Effector memory CD8-positive, alpha-beta T cell (primary cell): ENCODE measurements at regions not wholly inside any gene's neighbourhood (a gene's known extent, or its start where the extent isn't known, plus 50 kb on each side); places are given as distances from the start of the nearest gene placed in this dataset.
"Not testable (repeated sequence)": the region's sequence is repeated elsewhere in the genome, so short reads cannot be mapped to it uniquely, and the experiment has no call there.

Experiments
- ATAC-seq: fragments of 150-1000 bp; cut with Tn5 transposase; replicated peaks from 2 replicates; pipeline ENCODE4 v1.10.0; 2021; ENCODE audit warnings: mild to moderate bottlenecking, moderate library complexity
- DNase-seq, 3 experiments: peaks; one replicate each; pipeline ENCODE4 v3.0.0; 2021
- H3K27ac Mint-ChIP-seq, 2 donors: one replicate each; pipeline ENCODE4 v1.8.0; 2022; ENCODE audit warnings: mild to moderate bottlenecking in 2 of 2, mixed read lengths in 2 of 2, moderate library complexity in 2 of 2
- H3K27me3 Mint-ChIP-seq, 2 donors: one replicate each; pipeline ENCODE4 v1.8.0; 2022; ENCODE audit warnings: mixed read lengths in 2 of 2
- H3K36me3 Mint-ChIP-seq: one replicate; pipeline ENCODE4 v1.8.0; 2022; ENCODE audit warnings: mild to moderate bottlenecking, moderate library complexity, mixed read lengths; ENCODE audit not compliant: insufficient read depth
- H3K4me1 Mint-ChIP-seq, 2 donors: one replicate each; pipeline ENCODE4 v1.8.0; 2022; ENCODE audit warnings: low read depth in 2 of 2, mixed read lengths in 2 of 2
- H3K4me3 Mint-ChIP-seq, 2 donors: one replicate each; pipeline ENCODE4 v1.8.0; 2022; ENCODE audit warnings: mild to moderate bottlenecking in 2 of 2, mixed read lengths in 2 of 2, moderate library complexity in 2 of 2
- H3K9me3 Mint-ChIP-seq, 2 donors: one replicate each; pipeline ENCODE4 v1.8.0; 2022; ENCODE audit warnings: mixed read lengths in 2 of 2

GRCh38 chr5:40198736-40199135 is 481.0 kb upstream of the PTGER4 start:
- DNase-seq = no peak
- no peak overlapping the region for H3K4me3 Mint-ChIP-seq

GRCh38 chr5:40195574-40195973 is 484.1 kb upstream of the PTGER4 start:
- H3K27me3 Mint-ChIP-seq, DNase-seq, H3K4me3 Mint-ChIP-seq, ATAC-seq, H3K27ac Mint-ChIP-seq, H3K4me1 Mint-ChIP-seq, H3K36me3 Mint-ChIP-seq, H3K9me3 Mint-ChIP-seq: not testable (repeated sequence)

More at GRCh38 chr5:40198736-40199135, 481.0 kb upstream of the PTGER4 start:
- Mint-ChIP-seq H3K27me3 (no peaks in the 10 kb centered on the region), H3K36me3 (no peaks in the 10 kb centered on the region), H3K9me3 (no peaks in the 10 kb centered on the region), H3K27ac (no peak overlapping the region), H3K4me1 (peaks cover 0 to 1% of the 10 kb centered on the region in 2 donors)
- no peak for ATAC-seq

- ATAC-seq (no peak), DNase-seq (no peak)
- H3K4me1 Mint-ChIP-seq = peaks cover 0 to under 1% of the 10 kb centered on the region in 2 donors
- no peak overlapping the region for H3K4me3 Mint-ChIP-seq
- no peaks in the 10 kb centered on the region for H3K9me3 Mint-ChIP-seq
- no peaks in the 10 kb centered on the region for H3K36me3 Mint-ChIP-seq
- no peak overlapping the region for H3K27ac Mint-ChIP-seq
- H3K27me3 Mint-ChIP-seq = no peaks in the 10 kb centered on the region
Observed at GRCh38 chr5:40191150-40191549, 488.6 kb upstream of the PTGER4 start.

GRCh38 chr5:40172721-40173120 is 507.0 kb upstream of the PTGER4 start:
- no peak overlapping the region for H3K27ac Mint-ChIP-seq
- peaks cover 0 to 7% of the 10 kb centered on the region in 2 donors for H3K9me3 Mint-ChIP-seq
- no peak for ATAC-seq
- DNase-seq = no peak
- no peaks in the 10 kb centered on the region for H3K36me3 Mint-ChIP-seq
- no peaks in the 10 kb centered on the region for H3K27me3 Mint-ChIP-seq
- H3K4me3 Mint-ChIP-seq = no peak overlapping the region
- H3K4me1 Mint-ChIP-seq = no peaks in the 10 kb centered on the region

GRCh38 chr5:40171971-40172370 is 507.7 kb upstream of the PTGER4 start:
- Mint-ChIP-seq H3K4me3 (no peak overlapping the region), H3K27me3 (no peaks in the 10 kb centered on the region), H3K36me3 (no peaks in the 10 kb centered on the region), H3K27ac (no peak overlapping the region), H3K4me1 (no peaks in the 10 kb centered on the region), H3K9me3 (peaks cover 0 to 7% of the 10 kb centered on the region in 2 donors)
- DNase-seq = no peak
- no peak for ATAC-seq

GRCh38 chr5:40167283-40167682 is 512.4 kb upstream of the PTGER4 start:
- no peaks in the 10 kb centered on the region for H3K27me3 Mint-ChIP-seq
- peaks cover 0 to 7% of the 10 kb centered on the region in 2 donors for H3K9me3 Mint-ChIP-seq
- H3K36me3 Mint-ChIP-seq = no peaks in the 10 kb centered on the region
- ATAC-seq = no peak
- H3K4me1 Mint-ChIP-seq = no peaks in the 10 kb centered on the region
- H3K27ac Mint-ChIP-seq = no peak overlapping the region
- no peak for DNase-seq
- H3K4me3 Mint-ChIP-seq = no peak overlapping the region

GRCh38 chr5:40166802-40167201 is 512.9 kb upstream of the PTGER4 start:
- H3K4me3 Mint-ChIP-seq = no peak overlapping the region
- peaks cover 0 to under 1% of the 10 kb centered on the region in 2 donors for H3K27me3 Mint-ChIP-seq
- peaks cover 0 to 7% of the 10 kb centered on the region in 2 donors for H3K9me3 Mint-ChIP-seq
- H3K27ac Mint-ChIP-seq = no peak overlapping the region
- no peaks in the 10 kb centered on the region for H3K4me1 Mint-ChIP-seq
- H3K36me3 Mint-ChIP-seq = no peaks in the 10 kb centered on the region
- ATAC-seq (no peak), DNase-seq (no peak)

GRCh38 chr5:40165789-40166728 is 513.7 kb upstream of the PTGER4 start:
- DNase-seq (peak in 2 of 3 experiments; percentile 3 to 6), ATAC-seq (no peak)
- Mint-ChIP-seq H3K27ac (peak overlapping the region in 1 of 2 donors; percentile 26), H3K9me3 (peaks cover 0 to 7% of the 10 kb centered on the region in 2 donors), H3K4me3 (no peak overlapping the region), H3K4me1 (no peaks in the 10 kb centered on the region), H3K27me3 (peaks cover 0 to 7% of the 10 kb centered on the region in 2 donors), H3K36me3 (no peaks in the 10 kb centered on the region)

- Mint-ChIP-seq H3K9me3 (peaks cover 0 to 7% of the 10 kb centered on the region in 2 donors), H3K27ac (no peak overlapping the region), H3K36me3 (no peaks in the 10 kb centered on the region), H3K27me3 (peaks cover 0 to 7% of the 10 kb centered on the region in 2 donors), H3K4me1 (no peaks in the 10 kb centered on the region), H3K4me3 (no peak overlapping the region)
- DNase-seq = no peak
- ATAC-seq = no peak
Observed at GRCh38 chr5:40165106-40165788, 514.5 kb upstream of the PTGER4 start.

- H3K4me3 Mint-ChIP-seq = no peak overlapping the region
- DNase-seq = no peak
- no peak overlapping the region for H3K27ac Mint-ChIP-seq
- no peaks in the 10 kb centered on the region for H3K36me3 Mint-ChIP-seq
- no peaks in the 10 kb centered on the region for H3K4me1 Mint-ChIP-seq
- no peak for ATAC-seq
- peaks cover 0 to 12% of the 10 kb centered on the region in 2 donors for H3K27me3 Mint-ChIP-seq
- no peaks in the 10 kb centered on the region for H3K9me3 Mint-ChIP-seq
Observed at GRCh38 chr5:40160435-40160834, 519.3 kb upstream of the PTGER4 start.

- H3K27me3 Mint-ChIP-seq = no peaks in the 10 kb centered on the region
- H3K9me3 Mint-ChIP-seq = no peaks in the 10 kb centered on the region
- H3K36me3 Mint-ChIP-seq = no peaks in the 10 kb centered on the region
- DNase-seq = no peak
- no peak for ATAC-seq
- no peaks in the 10 kb centered on the region for H3K4me1 Mint-ChIP-seq
- H3K4me3 Mint-ChIP-seq = no peak overlapping the region
- no peak overlapping the region for H3K27ac Mint-ChIP-seq
Observed at GRCh38 chr5:40154194-40154593, 525.5 kb upstream of the PTGER4 start.

GRCh38 chr5:40150896-40151295 is 528.8 kb upstream of the PTGER4 start:
- no peak overlapping the region for H3K27ac Mint-ChIP-seq
- H3K4me1 Mint-ChIP-seq = no peaks in the 10 kb centered on the region
- peaks cover 0 to 5% of the 10 kb centered on the region in 2 donors for H3K27me3 Mint-ChIP-seq

GRCh38 chr5:40141896-40142295 is 537.8 kb upstream of the PTGER4 start:
- no peak overlapping the region for H3K27ac Mint-ChIP-seq
- DNase-seq = no peak
- peaks cover 0 to 5% of the 10 kb centered on the region in 2 donors for H3K27me3 Mint-ChIP-seq
- H3K9me3 Mint-ChIP-seq = no peaks in the 10 kb centered on the region
- H3K4me3 Mint-ChIP-seq = no peak overlapping the region
- no peaks in the 10 kb centered on the region for H3K4me1 Mint-ChIP-seq
- H3K36me3 Mint-ChIP-seq = no peaks in the 10 kb centered on the region
- no peak for ATAC-seq

More at GRCh38 chr5:40150896-40151295, 528.8 kb upstream of the PTGER4 start:
- no peak for DNase-seq
- ATAC-seq = no peak
- no peaks in the 10 kb centered on the region for H3K36me3 Mint-ChIP-seq
- H3K9me3 Mint-ChIP-seq = no peaks in the 10 kb centered on the region
- no peak overlapping the region for H3K4me3 Mint-ChIP-seq

- H3K27me3 Mint-ChIP-seq = peaks cover 0 to 3% of the 10 kb centered on the region in 2 donors
- no peak overlapping the region for H3K4me3 Mint-ChIP-seq
- DNase-seq = no peak
- H3K9me3 Mint-ChIP-seq = no peaks in the 10 kb centered on the region
- H3K36me3 Mint-ChIP-seq = no peaks in the 10 kb centered on the region
- H3K4me1 Mint-ChIP-seq = no peaks in the 10 kb centered on the region
- no peak overlapping the region for H3K27ac Mint-ChIP-seq
- no peak for ATAC-seq
Observed at GRCh38 chr5:40141418-40141817, 538.3 kb upstream of the PTGER4 start.
